Hepatocyte (in vitro differentiated cells): ENCODE measurements at regions not wholly inside any gene's neighbourhood (a gene's known extent, or its start where the extent isn't known, plus 50 kb on each side); places are given as distances from the start of the nearest gene placed in this dataset.

Experiments
- CTCF ChIP-seq: fragments of 200-600 bp; sonication (generic); IDR thresholded peaks from 2 replicates; pipeline ENCODE4 v1.5.1; 2016; ENCODE audit warnings: antibody characterized with exemption, mild to moderate bottlenecking; ENCODE audit not compliant: poor library complexity
- EZH2phosphoT487 ChIP-seq: fragments of 200-600 bp; sonication (generic); IDR thresholded peaks from one replicate; pipeline ENCODE4 v1.6.1; 2018; ENCODE audit warnings: antibody characterized with exemption, mild to moderate bottlenecking, low read depth, moderate library complexity; ENCODE audit not compliant: unreplicated experiment, severe bottlenecking

- TF ChIP-seq CTCF = no peak
- TF ChIP-seq EZH2phosphoT487 = no peak
Measured at GRCh38 chr20:7189231-7189630, 421.7 kb downstream of the BMP2 start.
